IMR-90 (cell line): ENCODE measurements at regions not wholly inside any gene's neighbourhood (a gene's known extent, or its start where the extent isn't known, plus 50 kb on each side); places are given as distances from the start of the nearest gene placed in this dataset.

Experiments used
- ATAC-seq: fragments of 200-7000 bp; cut with Tn5 transposase; 2 replicates; pipeline ENCODE4 v1.9.1; 2020; ENCODE audit warnings: low read depth, mild to moderate bottlenecking, moderate library complexity
- BruUV-seq: library from RNA; stranded (reverse); fragments of 400-500 nt; replicated peaks from 2 replicates; lab custom pipeline; 2021; lab: Mats Ljungman, UMichigan
- CTCF ChIA-PET: fragments of 300-600 bp; formaldehyde crosslinking; extraction: SDS; loops from one replicate; lab custom pipeline; 2021; ENCODE audit warnings: antibody characterized with exemption; lab: Yijun Ruan, JAX
- POLR2A ChIA-PET: fragments of 300-600 bp; sonication (Branson Sonifier 250); formaldehyde crosslinking; loops from one replicate; lab custom pipeline; 2022; ENCODE audit warnings: antibody characterized with exemption; ENCODE audit not compliant: unreplicated experiment; lab: Charles Lee
- DNase-seq: peaks from one replicate; pipeline ENCODE4 v3.0.0; 2013
- H2AFZ ChIP-seq: replicated peaks from 2 replicates; pipeline ENCODE3; 2013; ENCODE audit warnings: low read length, mild to moderate bottlenecking; ENCODE audit not compliant: poor library complexity
- H2AK5ac ChIP-seq: 2 replicates; pipeline ENCODE4 v1.6.1; 2013; ENCODE audit warnings: low read depth, low read length, inconsistent platforms
- H2AK9ac ChIP-seq: replicated peaks from 2 replicates; pipeline ENCODE3; 2013; ENCODE audit warnings: mild to moderate bottlenecking, low read depth, low read length, moderate library complexity; ENCODE audit not compliant: poor library complexity
- H2BK120ac ChIP-seq: 2 replicates; pipeline ENCODE4 v1.6.1; 2013; ENCODE audit warnings: low read depth, low read length, inconsistent platforms
- H2BK15ac ChIP-seq: 3 replicates; pipeline ENCODE4 v1.6.1; 2013; ENCODE audit warnings: low read depth, low read length, inconsistent platforms
- H2BK20ac ChIP-seq: 2 replicates; pipeline ENCODE4 v1.6.1; 2013; ENCODE audit warnings: low read depth, mild to moderate bottlenecking, inconsistent platforms, low read length, moderate library complexity
- H2BK5ac ChIP-seq: 2 replicates; pipeline ENCODE4 v1.6.1; 2013; ENCODE audit warnings: mild to moderate bottlenecking, low read depth, low read length, inconsistent platforms; ENCODE audit not compliant: poor library complexity, severe bottlenecking
- H3K14ac ChIP-seq: replicated peaks from 2 replicates; pipeline ENCODE4 v1.6.1; 2013; ENCODE audit warnings: low read depth, low read length, inconsistent platforms
- H3K18ac ChIP-seq: 2 replicates; pipeline ENCODE4 v1.6.1; 2013; ENCODE audit warnings: low read depth, low read length, control low read depth
- H3K23ac ChIP-seq: 2 replicates; pipeline ENCODE4 v1.6.1; 2013; ENCODE audit warnings: low read depth, low read length, inconsistent platforms
- H3K27ac ChIP-seq: 2 replicates; pipeline ENCODE4 v1.5.1; 2013; ENCODE audit warnings: mild to moderate bottlenecking, control low read depth, low read length; ENCODE audit not compliant: insufficient read depth
- H3K27me3 ChIP-seq: 2 replicates; pipeline ENCODE4 v1.6.1; 2013; ENCODE audit warnings: low read length; ENCODE audit not compliant: control insufficient read depth, insufficient read depth
- H3K36me3 ChIP-seq: 2 replicates; pipeline ENCODE4 v1.6.1; 2013; ENCODE audit warnings: low read length, mixed read lengths; ENCODE audit not compliant: control insufficient read depth, insufficient read depth
- H3K4ac ChIP-seq: 2 replicates; pipeline ENCODE4 v1.6.1; 2013; ENCODE audit warnings: low read depth, low read length, inconsistent platforms
- H3K4me1 ChIP-seq: 2 replicates; pipeline ENCODE4 v1.6.1; 2013; ENCODE audit warnings: low read length, mixed read lengths; ENCODE audit not compliant: control insufficient read depth, insufficient read depth
- H3K4me2 ChIP-seq: 2 replicates; pipeline ENCODE4 v1.6.1; 2013; ENCODE audit warnings: low read depth, mild to moderate bottlenecking, control low read depth, low read length, moderate library complexity
- H3K4me3 ChIP-seq: 2 replicates; pipeline ENCODE4 v1.5.1; 2013; ENCODE audit warnings: low read depth, mild to moderate bottlenecking, control low read depth, low read length, moderate library complexity; ENCODE audit not compliant: insufficient read depth
- H3K56ac ChIP-seq: 2 replicates; pipeline ENCODE4 v1.6.1; 2013; ENCODE audit warnings: low read length, inconsistent platforms; ENCODE audit not compliant: insufficient read depth; ENCODE audit errors: extremely low read depth
- H3K79me1 ChIP-seq, 2 experiments: 2 replicates each; pipeline ENCODE4 v1.6.1; 2013; ENCODE audit warnings: low read length in 2 of 2, inconsistent platforms in 1 of 2, low read depth in 1 of 2
- H3K9ac ChIP-seq: 2 replicates; pipeline ENCODE4 v1.6.1; 2013; ENCODE audit warnings: low read depth, low read length, control low read depth
- H3K9me1 ChIP-seq: 2 replicates; pipeline ENCODE4 v1.6.1; 2013; ENCODE audit warnings: low read length, inconsistent platforms; ENCODE audit not compliant: insufficient read depth
- H3K9me3 ChIP-seq: 2 replicates; pipeline ENCODE4 v1.6.1; 2013; ENCODE audit warnings: low read length; ENCODE audit not compliant: control insufficient read depth, insufficient read depth
- H4K20me1 ChIP-seq: 2 replicates; pipeline ENCODE4 v1.6.1; 2013; ENCODE audit warnings: low read length, inconsistent platforms; ENCODE audit not compliant: insufficient read depth
- H4K5ac ChIP-seq: 2 replicates; pipeline ENCODE4 v1.6.1; 2013; ENCODE audit warnings: mild to moderate bottlenecking, low read depth, low read length, control low read depth
- H4K8ac ChIP-seq, 2 experiments: 2 replicates each; pipeline ENCODE4 v1.6.1; 2013; ENCODE audit warnings: low read depth in 2 of 2, low read length in 2 of 2, control low read depth in 1 of 2, inconsistent platforms in 1 of 2
- H4K91ac ChIP-seq: 2 replicates; pipeline ENCODE4 v1.6.1; 2013; ENCODE audit warnings: low read depth, low read length, inconsistent platforms; ENCODE audit not compliant: insufficient read depth
- BHLHE40 ChIP-seq: fragments of 150-350 bp; IDR thresholded peaks from 2 replicates; pipeline ENCODE4 v1.6.1; 2016; ENCODE audit warnings: mild to moderate bottlenecking, low read depth, low read length
- FOS ChIP-seq: fragments of 150-350 bp; IDR thresholded peaks from 2 replicates; pipeline ENCODE4 v1.6.1; 2016; ENCODE audit warnings: low read depth, low read length
- MAFK ChIP-seq: IDR thresholded peaks from 2 replicates; pipeline ENCODE4 v1.6.1; 2012; ENCODE audit warnings: low read depth, low read length, improper control_type of control experiment
- NFE2L2 ChIP-seq: fragments of 150-350 bp; IDR thresholded peaks from 2 replicates; pipeline ENCODE4 v1.6.1; 2016; ENCODE audit warnings: low read depth, mild to moderate bottlenecking, low read length
- POLR2A ChIP-seq: IDR thresholded peaks from 2 replicates; pipeline ENCODE4 v1.6.1; 2012; ENCODE audit warnings: mild to moderate bottlenecking, low read depth, low read length
- WGBS, 2 experiments: methylation state at CpG; one replicate each; pipeline versions ENCODE4 v1.1.5 to v1.1.7; 2013; ENCODE audit warnings: missing lambda C conversion rate in 2 of 2; ENCODE audit not compliant: insufficient read length in 1 of 2; ENCODE audit errors: extremely low coverage in 2 of 2; 5-methylcytosine and 5-hydroxymethylcytosine counted together
- dilution Hi-C: fragments of 300-500 bp; cut with HindIII; formaldehyde crosslinking; loops from one replicate; pipeline ENCODE4 v1.14.3; 2018; ENCODE audit warnings: low sequenced_read_pairs; ENCODE audit not compliant: unreplicated experiment
- in situ Hi-C: fragments of 300-500 bp; cut with MboI; formaldehyde crosslinking; loops from 3 replicates; pipeline ENCODE4 v1.14.3; 2019; ENCODE audit warnings: low sequenced_read_pairs, inconsistent platforms, mixed read lengths
- intact Hi-C: fragments of 100-400 bp; cut with micrococcal nuclease; formaldehyde crosslinking; loops from 2 replicates; pipeline ENCODE4 v1.10.0; 2022
- TF ChIP-seq, protein P1 (sequence below): fragments of 150-350 bp; IDR thresholded peaks from 2 replicates; pipeline ENCODE4 v1.6.1; 2017; ENCODE audit warnings: mild to moderate bottlenecking, antibody characterized with exemption, low read length, low read depth

DNA sequence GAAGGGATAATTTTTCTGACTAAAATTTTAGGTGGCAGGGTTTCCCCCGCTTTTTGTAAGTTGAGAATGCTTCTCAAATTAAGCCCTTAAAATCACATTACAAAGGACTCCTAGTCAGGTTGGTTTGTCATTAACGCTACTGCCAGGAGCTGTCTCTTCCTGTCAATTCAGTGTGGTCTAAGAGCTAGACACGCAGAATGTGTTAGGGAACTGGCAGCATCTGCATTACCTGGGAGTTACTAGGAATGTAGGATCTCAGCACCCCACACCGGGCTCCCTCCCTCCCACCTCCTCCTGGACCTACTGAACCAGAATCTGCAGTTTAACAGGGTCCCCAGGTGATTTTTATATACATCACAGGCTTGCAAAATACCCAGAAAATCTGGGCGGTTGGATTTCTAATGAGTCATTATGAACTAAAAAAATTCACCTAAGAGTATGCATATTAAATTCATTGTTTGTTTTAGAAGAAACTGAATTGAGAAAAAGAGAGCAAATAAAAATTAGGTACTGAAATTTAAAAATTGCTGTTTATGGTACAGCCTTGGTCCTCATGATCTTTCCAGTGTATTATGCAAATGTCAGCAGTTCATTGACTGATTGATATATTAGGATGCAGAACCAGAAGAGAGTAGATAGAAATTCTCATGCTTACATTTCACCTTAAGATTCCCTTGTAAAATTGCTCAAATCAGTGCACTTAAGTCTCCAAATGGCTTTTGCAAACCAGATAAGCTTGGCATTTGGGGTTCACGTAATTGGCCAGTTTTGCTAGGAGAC, 130.9 kb upstream of the ITGA6 start:
- no peak overlapping the region for H3K4ac ChIP-seq
- no peak overlapping the region for H4K5ac ChIP-seq
- no peaks in the 10 kb centered on the region for H4K20me1 ChIP-seq
- H2BK5ac ChIP-seq, result no peak overlapping the region
- no peak overlapping the region for H3K4me3 ChIP-seq
- no peak overlapping the region for H2AFZ ChIP-seq
- no peak overlapping the region for H4K91ac ChIP-seq
- H3K9me1 ChIP-seq, result no peaks in the 10 kb centered on the region
- CTCF ChIA-PET, result no interaction called here
- DNase-seq, result no peak
- H2AK5ac ChIP-seq, result no peak overlapping the region
- no peaks in the 10 kb centered on the region for H3K27me3 ChIP-seq
- no peak overlapping the region for H2BK120ac ChIP-seq
- H2AK9ac ChIP-seq, result no peak overlapping the region
- BruUV-seq, result no TSS peak
- in situ Hi-C loops, result no loop called here
- no peak overlapping the region for H3K4me2 ChIP-seq
- no peak overlapping the region for H3K23ac ChIP-seq
- H3K9ac ChIP-seq, result no peak overlapping the region
- peaks cover 6% of the 10 kb centered on the region; the same call in 1 of the 2 replicates for H3K4me1 ChIP-seq
- H3K18ac ChIP-seq, result no peak overlapping the region
- no CpG with 5 or more reads among the region's 6 CpGs for WGBS, 2 experiments
- no peak for ATAC-seq
- dilution Hi-C loops, result no loop called here
- peaks cover 2% of the 10 kb centered on the region for H3K9me3 ChIP-seq
- H3K79me1 ChIP-seq, result no peaks in the 10 kb centered on the region
- TF ChIP-seq BHLHE40 (no peak), FOS (no peak), MAFK (peak; percentile 65), NFE2L2 (no peak), POLR2A (no peak)
- TF ChIP-seq, protein P1, sequence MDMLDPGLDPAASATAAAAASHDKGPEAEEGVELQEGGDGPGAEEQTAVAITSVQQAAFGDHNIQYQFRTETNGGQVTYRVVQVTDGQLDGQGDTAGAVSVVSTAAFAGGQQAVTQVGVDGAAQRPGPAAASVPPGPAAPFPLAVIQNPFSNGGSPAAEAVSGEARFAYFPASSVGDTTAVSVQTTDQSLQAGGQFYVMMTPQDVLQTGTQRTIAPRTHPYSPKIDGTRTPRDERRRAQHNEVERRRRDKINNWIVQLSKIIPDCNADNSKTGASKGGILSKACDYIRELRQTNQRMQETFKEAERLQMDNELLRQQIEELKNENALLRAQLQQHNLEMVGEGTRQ, result no peak
- H3K14ac ChIP-seq, result no peak overlapping the region
- H3K56ac ChIP-seq, result no peak overlapping the region
- H2BK15ac ChIP-seq, result no peak overlapping the region
- no peak overlapping the region for H4K8ac ChIP-seq
- H2BK20ac ChIP-seq, result no peak overlapping the region
- no peak overlapping the region for H3K27ac ChIP-seq
- H3K36me3 ChIP-seq, result no peaks in the 10 kb centered on the region
- intact Hi-C loops, result no loop called here
- POLR2A ChIA-PET, result no interaction called here
